ENCODE measurements at regions not wholly inside any gene's neighbourhood (a gene's known extent, or its start where the extent isn't known, plus 50 kb on each side); places are given as distances from the start of the nearest gene placed in this dataset.

DNA sequence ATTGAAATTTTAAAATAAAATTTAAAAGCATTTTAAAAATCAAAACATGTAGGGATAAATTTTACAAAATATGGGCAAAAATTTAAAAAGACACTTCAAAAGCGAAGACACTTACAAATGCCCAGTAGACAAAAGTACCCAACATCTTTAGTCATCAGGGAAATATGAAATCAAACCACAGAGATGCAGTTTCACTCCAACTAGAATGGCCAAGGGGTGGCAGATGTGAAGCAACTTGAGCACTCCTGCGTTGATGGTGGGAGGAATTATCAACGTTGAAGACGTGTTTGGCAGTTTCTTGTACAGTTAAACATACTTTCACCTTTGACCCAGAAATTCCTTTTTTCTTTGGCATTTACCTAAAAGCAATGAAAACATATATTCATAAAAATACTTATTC lies 518.0 kb upstream of the SGCG start:
- Mint-ChIP-seq H3K27ac (no peak overlapping the region), H3K9me3 (no peaks in the 10 kb centered on the region), H3K36me3 (no peaks in the 10 kb centered on the region), H3K27me3 (no peaks in the 10 kb centered on the region), H3K4me3 (no peak overlapping the region), H3K4me1 (no peaks in the 10 kb centered on the region)
- ATAC-seq (replicated peaks), result no peak
- no peak for DNase-seq

DNA sequence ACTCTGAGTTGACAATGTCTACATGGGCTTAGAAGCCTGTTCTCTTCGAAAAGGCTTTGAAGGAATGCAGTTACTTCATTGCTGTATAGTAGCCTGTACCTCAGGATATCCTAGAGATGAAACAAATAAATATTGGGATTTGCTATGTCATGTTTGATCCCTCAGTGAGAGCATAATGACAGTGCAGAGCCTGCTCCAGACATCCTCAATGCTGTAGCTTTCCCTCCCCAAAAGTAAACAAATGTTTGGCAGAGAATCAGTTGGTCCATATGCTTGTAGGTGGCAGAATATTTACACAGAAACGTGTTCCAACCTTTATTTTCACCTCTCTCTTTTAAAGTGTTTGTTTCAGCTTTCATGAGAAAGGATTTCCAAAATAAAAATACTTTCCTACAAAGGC lies 515.3 kb upstream of the SGCG start:
- no peak overlapping the region for H3K4me3 Mint-ChIP-seq
- DNase-seq, result no peak
- no peaks in the 10 kb centered on the region for H3K36me3 Mint-ChIP-seq
- H3K9me3 Mint-ChIP-seq, result peaks cover 0 to 4% of the 10 kb centered on the region in 2 donors
- H3K4me1 Mint-ChIP-seq, result no peaks in the 10 kb centered on the region
- no peak overlapping the region for H3K27ac Mint-ChIP-seq
- ATAC-seq (replicated peaks), result no peak
- no peaks in the 10 kb centered on the region for H3K27me3 Mint-ChIP-seq

DNA sequence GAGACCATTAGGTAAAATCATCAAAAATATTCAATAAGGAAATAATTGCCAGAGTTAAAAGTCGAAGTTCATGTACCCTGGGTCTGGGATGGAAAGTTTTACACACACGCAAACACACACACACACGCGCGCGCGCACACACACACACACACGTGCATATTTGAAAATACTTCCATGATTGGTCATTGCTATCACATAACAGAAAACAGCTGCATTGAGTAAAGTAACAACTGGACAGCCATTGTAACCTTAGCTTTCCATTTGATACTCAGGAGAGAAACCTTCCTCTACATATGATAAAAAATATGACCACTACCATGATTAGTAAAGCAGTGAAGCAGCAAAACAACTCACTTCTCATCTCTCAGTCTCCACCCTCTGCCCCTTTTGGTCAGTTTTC lies 490.0 kb upstream of the SGCG start:
- no peak for DNase-seq
- H3K36me3 Mint-ChIP-seq, result peaks cover 0 to 4% of the 10 kb centered on the region in 2 donors
- ATAC-seq (replicated peaks), result no peak
- no peak overlapping the region for H3K27ac Mint-ChIP-seq
- H3K4me3 Mint-ChIP-seq, result no peak overlapping the region
- H3K4me1 Mint-ChIP-seq, result no peaks in the 10 kb centered on the region
- H3K9me3 Mint-ChIP-seq, result peaks cover 10 to 12% of the 10 kb centered on the region in 2 donors
- H3K27me3 Mint-ChIP-seq, result no peaks in the 10 kb centered on the region

DNA sequence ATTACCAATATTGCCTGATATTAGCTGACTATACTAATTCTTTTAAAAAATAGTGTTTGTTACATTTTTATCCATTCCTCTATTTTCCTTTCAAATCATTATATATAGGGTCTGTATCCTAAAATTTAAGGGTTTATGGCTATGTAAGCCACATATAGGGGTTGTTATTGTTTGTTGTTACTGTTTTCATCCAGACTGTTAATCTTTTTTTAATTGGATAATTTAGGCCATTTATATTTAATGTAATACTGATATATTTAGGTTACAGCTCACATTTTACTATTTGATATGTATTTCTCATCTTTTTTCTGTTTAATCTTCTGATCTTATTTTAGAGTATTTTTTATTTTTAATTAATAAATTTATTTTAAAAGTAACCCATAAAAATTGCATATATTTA lies 487.1 kb upstream of the SGCG start:
- peaks cover 0 to 4% of the 10 kb centered on the region in 2 donors for H3K36me3 Mint-ChIP-seq
- H3K4me3 Mint-ChIP-seq, result no peak overlapping the region
- H3K4me1 Mint-ChIP-seq, result no peaks in the 10 kb centered on the region
- peaks cover 4 to 7% of the 10 kb centered on the region in 2 donors for H3K9me3 Mint-ChIP-seq
- H3K27ac Mint-ChIP-seq, result no peak overlapping the region
- DNase-seq, result no peak
- ATAC-seq (replicated peaks), result no peak
- no peaks in the 10 kb centered on the region for H3K27me3 Mint-ChIP-seq

DNA sequence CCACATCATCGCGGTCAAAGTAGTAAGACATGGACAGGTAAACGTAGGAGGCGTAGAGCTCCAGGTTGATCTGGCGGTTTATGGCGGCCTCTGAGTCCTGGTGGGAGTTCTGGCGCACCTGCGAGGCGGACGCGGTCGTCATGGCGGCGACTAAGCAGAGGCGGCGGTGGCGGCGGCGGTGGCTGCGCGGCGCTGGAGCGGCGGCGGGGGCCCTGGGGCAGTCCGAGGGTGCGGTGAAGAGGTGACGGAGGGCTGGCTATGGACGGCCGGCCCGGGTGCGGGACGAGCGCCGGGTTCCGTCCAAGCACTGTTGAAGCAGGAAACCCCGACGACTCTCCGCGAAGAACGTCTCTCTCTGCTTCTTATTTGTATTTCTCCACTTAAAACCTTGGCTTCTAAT lies 484.3 kb upstream of the SGCG start:
- no peaks in the 10 kb centered on the region for H3K4me1 Mint-ChIP-seq
- peaks cover 0 to 4% of the 10 kb centered on the region in 2 donors for H3K36me3 Mint-ChIP-seq
- peaks cover 4 to 7% of the 10 kb centered on the region in 2 donors for H3K9me3 Mint-ChIP-seq
- ATAC-seq (replicated peaks) (no peak), DNase-seq (no peak)
- H3K27me3 Mint-ChIP-seq, result no peaks in the 10 kb centered on the region
- no peak overlapping the region for H3K4me3 Mint-ChIP-seq
- H3K27ac Mint-ChIP-seq, result no peak overlapping the region

DNA sequence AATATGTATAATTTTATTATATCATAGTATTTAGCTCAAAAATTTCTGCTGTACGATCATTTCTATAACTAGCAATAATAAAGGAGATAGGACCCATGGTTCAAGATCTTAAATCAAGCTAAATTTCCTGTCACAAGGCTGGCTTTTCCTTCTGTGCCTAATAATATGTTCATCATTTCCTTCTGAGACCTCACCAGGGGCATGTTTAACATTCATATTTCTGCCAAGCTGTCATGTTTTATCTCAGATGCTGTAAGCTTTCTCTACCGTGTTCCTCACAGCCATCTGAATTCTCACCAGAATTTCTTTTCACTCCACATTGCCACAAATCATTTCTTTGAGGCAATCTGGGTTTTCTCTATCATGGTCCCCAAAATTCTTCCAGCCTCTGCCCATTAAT lies 482.3 kb upstream of the SGCG start:
- Mint-ChIP-seq H3K4me3 (no peak overlapping the region), H3K36me3 (peaks cover 0 to 4% of the 10 kb centered on the region in 2 donors), H3K27me3 (no peaks in the 10 kb centered on the region), H3K27ac (no peak overlapping the region), H3K9me3 (peaks cover 4 to 5% of the 10 kb centered on the region in 2 donors), H3K4me1 (no peaks in the 10 kb centered on the region)
- DNase-seq (no peak), ATAC-seq (replicated peaks) (no peak)

DNA sequence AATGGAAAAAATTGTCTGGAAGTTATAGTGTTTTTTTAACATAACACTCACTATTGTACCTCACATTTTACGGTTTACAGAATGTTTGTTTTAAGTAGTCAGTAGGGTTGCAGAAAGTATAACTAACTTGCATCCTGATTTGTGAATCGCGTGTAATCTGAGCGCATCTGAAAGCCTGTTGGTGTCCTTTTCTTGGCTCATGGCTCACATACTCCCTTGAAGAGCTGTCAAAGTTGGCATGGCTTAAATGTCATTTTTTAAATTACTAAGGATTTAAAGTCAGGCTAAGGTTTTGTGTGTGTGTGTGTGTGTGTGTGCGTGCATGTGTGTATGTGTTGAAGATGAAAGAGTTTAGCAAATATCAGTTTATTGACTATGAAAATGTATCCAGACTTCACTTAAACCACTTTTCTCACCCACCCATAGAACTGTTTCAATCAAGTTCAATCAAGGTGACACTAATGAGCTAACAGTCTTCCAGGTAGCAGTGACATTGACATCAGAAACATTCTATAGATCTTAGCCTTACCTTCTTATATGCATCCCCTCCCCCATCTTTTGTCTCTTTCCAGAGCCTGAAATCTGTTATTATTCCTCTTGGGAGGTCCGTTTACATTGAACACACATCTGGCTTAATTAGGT lies 480.4 kb upstream of the SGCG start:
- ATAC-seq (replicated peaks) (no peak), DNase-seq (no peak)
- no peak overlapping the region for H3K27ac Mint-ChIP-seq
- no peaks in the 10 kb centered on the region for H3K4me1 Mint-ChIP-seq
- H3K36me3 Mint-ChIP-seq, result no peaks in the 10 kb centered on the region
- peaks cover 0 to 1% of the 10 kb centered on the region in 2 donors for H3K9me3 Mint-ChIP-seq
- H3K27me3 Mint-ChIP-seq, result no peaks in the 10 kb centered on the region
- H3K4me3 Mint-ChIP-seq, result no peak overlapping the region

DNA sequence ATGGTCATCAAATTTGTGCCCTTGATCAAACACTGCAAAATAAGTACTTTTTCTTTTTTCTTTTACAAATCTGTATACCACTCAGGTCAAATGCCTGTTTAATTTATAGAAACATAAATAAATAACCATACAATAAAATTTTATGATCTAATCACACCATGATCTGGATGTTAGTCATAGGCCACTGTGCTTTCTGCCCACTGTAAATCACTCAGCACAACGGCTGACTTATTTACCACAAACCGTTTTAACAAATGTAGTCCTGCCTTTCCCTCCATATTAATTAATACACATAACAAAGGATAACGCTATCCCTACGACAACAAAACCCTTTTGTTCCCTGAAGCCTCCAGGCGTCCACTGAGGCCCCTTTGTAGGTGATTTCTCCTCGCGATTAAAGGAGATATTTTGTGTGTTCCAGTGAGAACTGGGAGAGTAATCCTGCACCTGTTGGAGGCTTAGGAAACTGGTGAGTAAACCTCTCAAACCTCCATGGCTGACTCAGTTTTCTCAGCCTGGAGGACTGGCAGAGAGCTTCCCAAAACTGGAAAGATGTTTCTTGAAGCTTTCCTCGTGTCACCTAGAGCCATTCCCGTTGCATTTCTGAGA lies 477.1 kb upstream of the SGCG start:
- H3K36me3 Mint-ChIP-seq, result no peaks in the 10 kb centered on the region
- DNase-seq (no peak), ATAC-seq (replicated peaks) (no peak)
- no peak overlapping the region for H3K27ac Mint-ChIP-seq
- no peak overlapping the region for H3K4me3 Mint-ChIP-seq
- H3K4me1 Mint-ChIP-seq, result no peaks in the 10 kb centered on the region
- H3K9me3 Mint-ChIP-seq, result peaks cover 0 to 1% of the 10 kb centered on the region in 2 donors
- no peaks in the 10 kb centered on the region for H3K27me3 Mint-ChIP-seq

DNA sequence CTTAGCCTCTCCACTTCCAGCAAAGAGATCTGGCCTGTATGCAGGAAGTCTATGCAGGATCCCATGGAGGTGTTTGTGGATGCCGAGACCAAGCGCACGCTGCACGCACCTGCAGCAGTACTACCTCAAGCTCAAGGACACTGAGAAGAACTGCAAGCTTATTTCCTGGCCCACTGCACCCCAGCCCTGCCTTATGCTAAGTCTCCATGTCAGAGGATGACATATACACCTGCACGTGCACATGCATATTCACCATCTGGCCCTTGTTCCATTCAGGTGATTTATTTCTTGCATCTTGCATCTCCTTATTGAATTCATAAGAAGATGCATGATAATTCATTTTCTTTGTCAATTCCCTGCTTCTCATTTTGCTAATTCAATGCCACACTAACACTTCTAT lies 472.8 kb upstream of the SGCG start:
- peaks cover 0 to 1% of the 10 kb centered on the region in 2 donors for H3K9me3 Mint-ChIP-seq
- no peak overlapping the region for H3K4me3 Mint-ChIP-seq
- H3K27ac Mint-ChIP-seq, result no peak overlapping the region
- no peaks in the 10 kb centered on the region for H3K36me3 Mint-ChIP-seq
- no peak for DNase-seq
- ATAC-seq (replicated peaks), result no peak
- no peaks in the 10 kb centered on the region for H3K27me3 Mint-ChIP-seq
- H3K4me1 Mint-ChIP-seq, result no peaks in the 10 kb centered on the region

DNA sequence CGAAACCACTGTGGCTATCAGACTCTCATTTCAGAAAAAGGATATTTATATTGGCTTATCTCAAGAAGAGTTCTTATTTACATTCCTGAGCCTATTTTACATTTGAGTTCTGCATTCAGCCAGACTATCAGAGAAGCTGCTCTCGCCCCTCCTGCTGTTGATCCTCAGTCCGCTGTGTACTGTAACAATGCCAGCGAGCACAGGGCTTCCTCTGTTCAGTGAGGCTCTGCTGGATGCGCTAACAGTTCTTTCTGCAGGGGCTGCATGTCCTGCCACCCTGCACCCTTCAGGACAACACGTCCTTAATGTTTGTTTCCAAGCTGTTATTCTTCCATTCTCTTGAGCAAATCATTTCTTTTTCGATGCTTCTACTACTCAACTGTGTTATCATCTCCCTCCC lies 463.7 kb upstream of the SGCG start:
- Mint-ChIP-seq H3K27me3 (no peaks in the 10 kb centered on the region), H3K4me1 (no peaks in the 10 kb centered on the region), H3K27ac (no peak overlapping the region), H3K4me3 (no peak overlapping the region), H3K36me3 (no peaks in the 10 kb centered on the region), H3K9me3 (peaks cover 4% of the 10 kb centered on the region in 2 donors)
- no peak for ATAC-seq (replicated peaks)
- no peak for DNase-seq

DNA sequence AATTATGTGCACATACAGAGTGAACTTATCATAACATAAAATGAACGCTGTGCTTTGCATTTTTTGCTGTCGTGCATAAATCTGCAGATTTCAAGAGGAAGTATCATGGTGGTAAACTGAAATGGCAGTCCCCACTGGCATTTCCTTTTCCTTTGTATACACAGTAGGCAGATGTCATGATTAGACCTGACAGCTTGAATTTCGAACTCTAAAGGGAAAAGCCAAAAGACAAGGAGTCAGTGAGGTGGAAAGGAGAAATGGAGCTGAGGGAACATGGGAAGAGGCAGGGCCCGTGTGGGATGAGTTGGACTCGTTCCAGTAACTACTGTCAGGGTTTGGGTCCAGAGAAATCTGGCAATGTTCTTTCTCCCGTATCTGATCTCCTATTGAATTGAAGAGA lies 454.1 kb upstream of the SGCG start:
- H3K4me1 Mint-ChIP-seq, result no peaks in the 10 kb centered on the region
- H3K9me3 Mint-ChIP-seq, result peaks cover 0 to 7% of the 10 kb centered on the region in 2 donors
- H3K27ac Mint-ChIP-seq, result no peak overlapping the region
- no peaks in the 10 kb centered on the region for H3K27me3 Mint-ChIP-seq
- ATAC-seq (replicated peaks) (no peak), DNase-seq (no peak)
- no peak overlapping the region for H3K4me3 Mint-ChIP-seq
- H3K36me3 Mint-ChIP-seq, result no peaks in the 10 kb centered on the region

DNA sequence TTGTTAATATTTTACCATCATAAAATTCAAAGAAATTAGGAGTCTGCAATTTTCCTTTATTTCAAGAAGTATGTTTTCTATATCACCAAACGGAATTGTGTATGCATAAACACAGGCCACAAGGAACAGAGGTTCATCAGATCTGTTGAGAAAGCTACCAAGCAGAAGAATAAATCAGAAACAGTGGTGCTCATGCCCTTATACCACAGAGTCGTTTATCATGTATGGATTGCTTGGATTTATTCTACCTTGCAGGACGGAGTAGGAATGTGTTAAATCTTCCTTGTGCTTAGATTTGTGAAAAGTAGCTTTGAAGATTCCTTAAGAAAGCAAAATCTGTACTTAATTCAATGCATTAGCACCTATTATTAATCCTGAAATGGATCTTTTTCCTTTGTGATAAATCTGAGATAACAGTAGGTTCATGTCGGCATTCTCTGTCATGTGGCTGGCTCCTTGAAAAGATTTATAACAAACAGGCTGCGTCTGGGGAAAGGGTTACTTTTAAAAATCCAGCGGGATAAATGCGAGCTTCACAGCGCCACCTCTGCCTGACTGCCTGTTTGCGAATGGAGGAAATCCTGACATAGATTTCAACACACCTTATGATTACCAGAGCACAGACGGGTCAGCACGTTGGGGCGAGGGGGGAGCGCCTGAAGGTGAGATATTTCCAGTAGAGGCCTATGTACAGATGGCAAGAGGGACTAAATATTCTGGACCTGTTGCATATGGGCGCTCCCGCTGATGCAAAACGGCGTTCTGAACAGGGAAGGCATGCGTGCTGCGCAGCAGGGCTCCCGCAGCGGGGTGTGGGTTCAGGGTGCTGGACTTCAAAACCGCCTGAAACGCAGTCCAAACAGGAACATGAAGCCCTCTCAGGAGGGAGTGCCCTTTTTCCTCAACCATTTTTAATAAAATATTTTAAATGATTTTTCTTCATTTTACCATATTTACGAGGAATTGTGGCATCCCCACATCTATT lies 445.5 kb upstream of the SGCG start:
- Mint-ChIP-seq H3K36me3 (no peaks in the 10 kb centered on the region), H3K27me3 (peaks cover 0 to 19% of the 10 kb centered on the region in 2 donors), H3K4me1 (no peaks in the 10 kb centered on the region), H3K27ac (no peak overlapping the region), H3K4me3 (no peak overlapping the region), H3K9me3 (no peaks in the 10 kb centered on the region)
- ATAC-seq (replicated peaks) (no peak), DNase-seq (no peak)

DNA sequence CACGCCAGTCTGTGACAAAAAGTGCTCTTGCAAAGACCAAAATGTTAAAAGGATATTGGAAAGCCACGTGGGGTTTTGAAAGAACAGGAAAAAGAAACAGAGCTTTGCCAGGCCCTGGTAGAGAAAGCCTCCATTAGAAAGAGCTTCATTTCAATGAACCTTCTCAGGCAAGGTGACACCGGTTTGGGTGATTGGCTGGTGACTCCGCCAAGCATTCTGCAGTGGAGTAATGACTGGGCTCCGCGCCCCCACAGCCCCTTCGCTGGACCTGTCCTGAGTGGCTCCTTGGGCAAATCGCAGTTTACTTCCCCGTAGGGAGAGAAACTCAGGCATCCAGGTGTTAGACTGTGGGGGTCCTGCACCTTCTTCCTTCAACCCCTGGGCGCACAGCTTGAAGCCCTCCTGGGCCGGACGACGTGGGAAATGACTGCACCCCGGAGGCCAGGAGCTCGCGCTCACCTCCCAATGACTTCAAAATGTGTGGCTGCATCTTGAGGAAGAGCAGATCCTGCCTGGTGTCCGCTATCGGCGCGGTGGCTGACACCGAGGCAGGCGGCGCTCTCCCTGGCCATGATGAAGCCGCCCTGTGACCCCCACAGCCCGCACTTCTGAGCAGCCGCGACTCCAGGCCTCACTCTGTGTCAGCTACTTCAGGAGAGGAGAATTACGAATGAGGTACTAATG lies 444.6 kb upstream of the SGCG start:
- no peaks in the 10 kb centered on the region for H3K36me3 Mint-ChIP-seq
- no peaks in the 10 kb centered on the region for H3K4me1 Mint-ChIP-seq
- no peak for ATAC-seq (replicated peaks)
- H3K27ac Mint-ChIP-seq, result no peak overlapping the region
- peaks cover 0 to 19% of the 10 kb centered on the region in 2 donors for H3K27me3 Mint-ChIP-seq
- peaks cover 0 to 2% of the 10 kb centered on the region in 2 donors for H3K9me3 Mint-ChIP-seq
- H3K4me3 Mint-ChIP-seq, result no peak overlapping the region
- no peak for DNase-seq

DNA sequence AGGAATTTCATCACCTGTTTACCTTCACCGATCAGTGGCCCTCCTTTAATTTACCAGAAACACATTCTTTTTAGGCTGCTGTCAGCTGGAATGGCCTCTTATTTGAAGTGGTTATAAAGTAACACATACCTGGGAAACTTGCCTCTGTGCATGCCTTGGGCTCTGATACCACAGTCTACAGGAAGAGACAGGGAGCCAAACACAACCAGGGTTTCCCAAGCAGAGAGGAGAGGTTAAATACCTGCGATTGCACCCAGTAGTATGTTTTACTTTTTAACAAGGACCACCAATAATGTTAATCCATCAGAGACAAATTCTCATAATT lies 444.0 kb upstream of the SGCG start:
- H3K9me3 Mint-ChIP-seq, result peaks cover 0 to 2% of the 10 kb centered on the region in 2 donors
- H3K27me3 Mint-ChIP-seq, result peaks cover 0 to 19% of the 10 kb centered on the region in 2 donors
- no peaks in the 10 kb centered on the region for H3K4me1 Mint-ChIP-seq
- H3K4me3 Mint-ChIP-seq, result no peak overlapping the region
- no peaks in the 10 kb centered on the region for H3K36me3 Mint-ChIP-seq
- ATAC-seq (replicated peaks), result no peak
- DNase-seq, result no peak
- H3K27ac Mint-ChIP-seq, result no peak overlapping the region

All from stimulated activated naive B cell treated with anti-CD40 and anti-IgM and Interleukin-4, amounts not matched to agents 10 μg/mL and 1 μg/mL and 100 μg/mL, for 72 hours (primary cell).